A549 (cell line): ENCODE measurements at regions not wholly inside any gene's neighbourhood (a gene's known extent, or its start where the extent isn't known, plus 50 kb on each side); places are given as distances from the start of the nearest gene placed in this dataset.

ENCODE experiments used
- CHD4 ChIP-seq: fragments of 200-600 bp; sonication (generic); IDR thresholded peaks from 2 replicates; pipeline ENCODE4 v1.6.1; 2016; ENCODE audit warnings: antibody characterized with exemption, mild to moderate bottlenecking, borderline replicate concordance
- CTCF ChIP-seq: fragments of >200 bp; sonication (Bioruptor Twin); formaldehyde crosslinking; IDR thresholded peaks from 3 replicates; pipeline ENCODE4 v1.5.1; 2016
- EP300 ChIP-seq, 2 experiments: fragments of >200 bp; sonication (Bioruptor Twin); formaldehyde crosslinking; IDR thresholded peaks; 2 replicates in 1 of 2; 3 replicates in 1 of 2; pipeline ENCODE4 v1.6.1; 2016 to 2017
- ESRRA ChIP-seq: fragments of 150-350 bp; IDR thresholded peaks from 2 replicates; pipeline ENCODE4 v1.6.1; 2014; ENCODE audit warnings: mild to moderate bottlenecking, low read length, borderline replicate concordance
- KDM5A ChIP-seq: fragments of 200-600 bp; sonication (generic); IDR thresholded peaks from 2 replicates; pipeline ENCODE4 v1.6.1; 2016; ENCODE audit warnings: antibody characterized with exemption, mild to moderate bottlenecking
- MAX ChIP-seq: IDR thresholded peaks from 2 replicates; pipeline ENCODE4 v1.6.1; 2012
- MAZ ChIP-seq: fragments of 150-350 bp; IDR thresholded peaks from 2 replicates; pipeline ENCODE4 v1.6.1; 2014; ENCODE audit warnings: antibody characterized with exemption, low read depth, low read length, borderline replicate concordance
- NR3C1 ChIP-seq: fragments of >200 bp; sonication (Bioruptor Twin); formaldehyde crosslinking; IDR thresholded peaks from 3 replicates; pipeline ENCODE4 v1.6.1; 2017
- POLR2A ChIP-seq: IDR thresholded peaks from 2 replicates; pipeline ENCODE4 v1.6.1; 2012; ENCODE audit warnings: mild to moderate bottlenecking, low read length
- RAD21 ChIP-seq, 2 experiments: fragments of >200 bp in 1 of 2; sonication (Bioruptor Twin) in 1 of 2; formaldehyde crosslinking in 1 of 2; IDR thresholded peaks in 1 of 2; conservative IDR thresholded peaks in 1 of 2; 2 replicates in 1 of 2; 3 replicates in 1 of 2; pipeline ENCODE4 v1.6.1; 2012 to 2018; ENCODE audit warnings: inconsistent platforms in 1 of 2
- RFX5 ChIP-seq: fragments of 450-650 bp; IDR thresholded peaks from 2 replicates; pipeline ENCODE4 v1.7.1; 2014; ENCODE audit warnings: antibody characterized with exemption, mild to moderate bottlenecking, moderate library complexity
- RNF2 ChIP-seq: fragments of 200-600 bp; sonication (generic); IDR thresholded peaks from 2 replicates; pipeline ENCODE4 v1.6.1; 2016; ENCODE audit warnings: low read depth, mild to moderate bottlenecking, antibody characterized with exemption, moderate library complexity, borderline replicate concordance

- TF ChIP-seq POLR2A (no peak), NR3C1 (no peak), RFX5 (no peak), EP300 (IDR thresholded peaks at IDR 0.05) (no peak), RAD21 (conservative IDR thresholded peaks at IDR 0.05 in 1 of 2, IDR thresholded peaks at IDR 0.05 in 1 of 2) (no peak), CTCF (no peak), ESRRA (no peak), MAZ (no peak), MAX (no peak), RNF2 (no peak), KDM5A (no peak), CHD4 (no peak)
These were observed 159.3 kb upstream of the C2CD4B start for GRCh38 chr15:62324382-62324781.
